SK-N-SH treated with all-trans-retinoic acid at 6 μM for 48 hours (cell line): ENCODE measurements at regions not wholly inside any gene's neighbourhood (a gene's known extent, or its start where the extent isn't known, plus 50 kb on each side); places are given as distances from the start of the nearest gene placed in this dataset.

Source experiments
- ATAC-seq: fragments of 200-7000 bp; cut with Tn5 transposase; 3 replicates; pipeline ENCODE4 v1.9.1; 2020; ENCODE audit warnings: mild to moderate bottlenecking, moderate library complexity
- ARNTL ChIP-seq: fragments of 450-650 bp; formaldehyde crosslinking; IDR thresholded peaks from 2 replicates; pipeline ENCODE4 v1.5.0; 2020; ENCODE audit warnings: low read depth, mild to moderate bottlenecking, moderate library complexity, borderline replicate concordance
- BACH2 ChIP-seq: fragments of 250-450 bp; sonication (Bioruptor Pico); IDR thresholded peaks from 2 replicates; pipeline ENCODE4 v1.9.0; 2021; ENCODE audit warnings: mild to moderate bottlenecking, borderline replicate concordance
- CREB5 ChIP-seq: fragments of 250-450 bp; sonication (Bioruptor Pico); IDR thresholded peaks from 2 replicates; pipeline ENCODE4 v1.5.1; 2020; ENCODE audit warnings: low read depth, mild to moderate bottlenecking, moderate library complexity
- CSDC2 ChIP-seq: fragments of 250-450 bp; sonication (Bioruptor Pico); IDR thresholded peaks from 2 replicates; pipeline ENCODE4 v1.5.0; 2020; ENCODE audit warnings: mild to moderate bottlenecking, moderate library complexity
- ESRRG ChIP-seq: fragments of 250-450 bp; sonication (Bioruptor Pico); IDR thresholded peaks from 2 replicates; pipeline ENCODE4 v1.6.1; 2021; ENCODE audit warnings: mild to moderate bottlenecking
- GLIS3 ChIP-seq: fragments of 250-450 bp; sonication (Bioruptor Pico); IDR thresholded peaks from 2 replicates; pipeline ENCODE4 v1.5.0; 2020; ENCODE audit warnings: mild to moderate bottlenecking, moderate library complexity
- ISL1 ChIP-seq: fragments of 250-450 bp; sonication (Bioruptor Pico); IDR thresholded peaks from 2 replicates; pipeline ENCODE4 v2.1.2; 2022; ENCODE audit warnings: mild to moderate bottlenecking, moderate library complexity
- OSR1 ChIP-seq: fragments of 250-450 bp; sonication (Bioruptor Pico); IDR thresholded peaks from 2 replicates; pipeline ENCODE4 v1.8.0; 2022; ENCODE audit warnings: moderate library complexity, mild to moderate bottlenecking, inconsistent platforms
- PATZ1 ChIP-seq: fragments of 250-450 bp; sonication (Bioruptor Pico); IDR thresholded peaks from 2 replicates; pipeline ENCODE4 v1.8.0; 2020; ENCODE audit warnings: mild to moderate bottlenecking, moderate library complexity, borderline replicate concordance
- POU6F1 ChIP-seq: fragments of 250-450 bp; sonication (Bioruptor Pico); IDR thresholded peaks from 2 replicates; pipeline ENCODE4 v1.8.0; 2021; ENCODE audit warnings: low read depth, mild to moderate bottlenecking, moderate library complexity, borderline replicate concordance
- PPARA ChIP-seq: fragments of 250-450 bp; sonication (Bioruptor Pico); IDR thresholded peaks from 2 replicates; pipeline ENCODE4 v1.5.0; 2020; ENCODE audit warnings: mild to moderate bottlenecking, borderline replicate concordance
- SNAI2 ChIP-seq: fragments of 250-450 bp; sonication (Bioruptor Pico); IDR thresholded peaks from 2 replicates; pipeline ENCODE4 v1.5.0; 2020; ENCODE audit warnings: mild to moderate bottlenecking, moderate library complexity
- TCF4 ChIP-seq: fragments of 250-450 bp; sonication (Bioruptor Pico); IDR thresholded peaks from 2 replicates; pipeline ENCODE4 v1.8.0; 2021; ENCODE audit warnings: mild to moderate bottlenecking, moderate library complexity, borderline replicate concordance
- TOX ChIP-seq: fragments of 250-450 bp; sonication (Bioruptor Pico); IDR thresholded peaks from 2 replicates; pipeline ENCODE4 v1.8.0; 2021; ENCODE audit warnings: mild to moderate bottlenecking, moderate library complexity, borderline replicate concordance
- ZC3H10 ChIP-seq: fragments of 250-450 bp; sonication (Bioruptor Pico); IDR thresholded peaks from 2 replicates; pipeline ENCODE4 v1.5.1; 2021; ENCODE audit warnings: mild to moderate bottlenecking, moderate library complexity
- ZFP3 ChIP-seq: fragments of 250-450 bp; sonication (Bioruptor Pico); IDR thresholded peaks from 2 replicates; pipeline ENCODE4 v1.5.0; 2020; ENCODE audit warnings: mild to moderate bottlenecking, moderate library complexity
- ZFP30 ChIP-seq: fragments of 450-650 bp; formaldehyde crosslinking; IDR thresholded peaks from 2 replicates; pipeline ENCODE4 v1.5.0; 2022; ENCODE audit warnings: mild to moderate bottlenecking, moderate library complexity
- ZNF565 ChIP-seq: fragments of 450-650 bp; formaldehyde crosslinking; conservative IDR thresholded peaks from 2 replicates; pipeline ENCODE4 v1.5.0; 2020; ENCODE audit warnings: low read depth, mild to moderate bottlenecking, moderate library complexity
- ZNF70 ChIP-seq: fragments of 450-650 bp; formaldehyde crosslinking; IDR thresholded peaks from 2 replicates; pipeline ENCODE4 v1.5.0; 2020; ENCODE audit warnings: mild to moderate bottlenecking, moderate library complexity
- ZNF8 ChIP-seq: fragments of 450-650 bp; formaldehyde crosslinking; IDR thresholded peaks from 2 replicates; pipeline ENCODE4 v1.5.0; 2020; ENCODE audit warnings: mild to moderate bottlenecking, moderate library complexity
- TF ChIP-seq, protein P1 (sequence below): fragments of 250-450 bp; sonication (Bioruptor Pico); IDR thresholded peaks from 2 replicates; pipeline ENCODE4 v1.5.1; 2021; ENCODE audit warnings: mild to moderate bottlenecking, moderate library complexity

- ATAC-seq: no peak
- TF ChIP-seq OSR1 (no peak), SNAI2 (CRISPR knock-in tag) (no peak), ZNF8 (no peak), ARNTL (CRISPR knock-in tag) (no peak), CSDC2 (CRISPR knock-in tag) (no peak), PATZ1 (CRISPR knock-in tag) (no peak), ZFP3 (CRISPR knock-in tag) (no peak), ZNF70 (CRISPR knock-in tag) (no peak), POU6F1 (CRISPR knock-in tag) (no peak), PPARA (CRISPR knock-in tag) (no peak), ZFP30 (CRISPR knock-in tag) (no peak), GLIS3 (CRISPR knock-in tag) (no peak), ZC3H10 (no peak), ISL1 (no peak), TOX (CRISPR knock-in tag) (no peak), ZNF565 (CRISPR knock-in tag) (no peak), BACH2 (CRISPR knock-in tag) (no peak)
Observed at GRCh38 chr5:35487233-35488025, 130.2 kb upstream of the SPEF2 start.

DNA sequence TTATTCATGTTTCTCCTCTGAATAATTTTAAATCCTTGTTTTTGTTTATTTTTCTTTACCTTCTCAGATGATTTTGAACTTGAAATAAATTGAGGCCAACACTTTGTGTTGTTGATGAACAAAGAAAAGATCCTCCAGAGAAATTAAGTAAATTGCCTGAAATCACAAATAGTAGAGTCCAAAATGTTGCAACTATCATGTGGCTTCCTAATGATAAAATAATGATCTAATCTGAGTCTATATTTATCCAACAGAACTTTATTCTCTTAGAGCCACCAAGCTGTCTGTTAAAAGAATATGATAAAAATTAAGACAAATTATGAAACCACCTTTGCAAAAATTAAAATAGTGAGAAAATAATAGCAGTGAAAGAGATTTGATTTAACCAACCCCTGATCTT, 132.2 kb upstream of the SPEF2 start:
- no peak for ATAC-seq
- TF ChIP-seq POU6F1 (CRISPR knock-in tag) (no peak), TCF4 (CRISPR knock-in tag) (no peak), CSDC2 (CRISPR knock-in tag) (no peak)

- ATAC-seq: no peak
- no peak for TF ChIP-seq ZFP3 (CRISPR knock-in tag)
- no peak for TF ChIP-seq ISL1
- TF ChIP-seq ZFP30 (CRISPR knock-in tag): no peak
- TF ChIP-seq TCF4 (CRISPR knock-in tag): no peak
- TF ChIP-seq ZNF8: no peak
- TF ChIP-seq, protein P1, sequence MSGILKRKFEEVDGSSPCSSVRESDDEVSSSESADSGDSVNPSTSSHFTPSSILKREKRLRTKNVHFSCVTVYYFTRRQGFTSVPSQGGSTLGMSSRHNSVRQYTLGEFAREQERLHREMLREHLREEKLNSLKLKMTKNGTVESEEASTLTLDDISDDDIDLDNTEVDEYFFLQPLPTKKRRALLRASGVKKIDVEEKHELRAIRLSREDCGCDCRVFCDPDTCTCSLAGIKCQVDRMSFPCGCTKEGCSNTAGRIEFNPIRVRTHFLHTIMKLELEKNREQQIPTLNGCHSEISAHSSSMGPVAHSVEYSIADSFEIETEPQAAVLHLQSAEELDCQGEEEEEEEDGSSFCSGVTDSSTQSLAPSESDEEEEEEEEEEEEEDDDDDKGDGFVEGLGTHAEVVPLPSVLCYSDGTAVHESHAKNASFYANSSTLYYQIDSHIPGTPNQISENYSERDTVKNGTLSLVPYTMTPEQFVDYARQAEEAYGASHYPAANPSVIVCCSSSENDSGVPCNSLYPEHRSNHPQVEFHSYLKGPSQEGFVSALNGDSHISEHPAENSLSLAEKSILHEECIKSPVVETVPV (CRISPR knock-in tag): no peak
- no peak for TF ChIP-seq OSR1
- no peak for TF ChIP-seq BACH2 (CRISPR knock-in tag)
- no peak for TF ChIP-seq ZNF70 (CRISPR knock-in tag)
- TF ChIP-seq CREB5 (CRISPR knock-in tag): no peak
- no peak for TF ChIP-seq ARNTL (CRISPR knock-in tag)
- TF ChIP-seq ZNF565 (CRISPR knock-in tag): no peak
- no peak for TF ChIP-seq ESRRG (CRISPR knock-in tag)
- TF ChIP-seq PATZ1 (CRISPR knock-in tag): no peak
Observed at GRCh38 chr5:35484241-35484640, 133.4 kb upstream of the SPEF2 start.
